ENCODE measurements at regions not wholly inside any gene's neighbourhood (a gene's known extent, or its start where the extent isn't known, plus 50 kb on each side); places are given as distances from the start of the nearest gene placed in this dataset.

GRCh38 chr18:46282646-46283045 is 178.5 kb downstream of the HAUS1 start:
- H3K4me3 ChIP-seq (ENCODE audit: low read depth, low read length): no peak overlapping the region
- no peak for TF ChIP-seq CTCF (IDR thresholded peaks at IDR 0.05; ENCODE audit: borderline replicate concordance, insufficient read depth, low read depth, low read length)

GRCh38 chr18:46283268-46283667 is 179.1 kb downstream of the HAUS1 start:
- no peak for TF ChIP-seq CTCF (IDR thresholded peaks at IDR 0.05; ENCODE audit: borderline replicate concordance, insufficient read depth, low read depth, low read length)
- no peak overlapping the region for H3K4me3 ChIP-seq (ENCODE audit: low read depth, low read length)

- no peak overlapping the region for H3K4me3 ChIP-seq (ENCODE audit: low read depth, low read length)
- no peak for TF ChIP-seq CTCF (IDR thresholded peaks at IDR 0.05; ENCODE audit: borderline replicate concordance, insufficient read depth, low read depth, low read length)
Observed at GRCh38 chr18:46283895-46284295, 179.7 kb downstream of the HAUS1 start.

GRCh38 chr18:46289463-46289862 is 185.3 kb downstream of the HAUS1 start:
- H3K4me3 ChIP-seq (ENCODE audit: low read depth, low read length): no peak overlapping the region
- TF ChIP-seq CTCF (IDR thresholded peaks at IDR 0.05; ENCODE audit: borderline replicate concordance, insufficient read depth, low read depth, low read length): no peak

- H3K4me3 ChIP-seq (ENCODE audit: low read depth, low read length): no peak overlapping the region
- TF ChIP-seq CTCF (IDR thresholded peaks at IDR 0.05; ENCODE audit: borderline replicate concordance, insufficient read depth, low read depth, low read length): no peak
Observed at GRCh38 chr18:46289931-46290330, 185.7 kb downstream of the HAUS1 start.

- TF ChIP-seq CTCF (IDR thresholded peaks at IDR 0.05; ENCODE audit: borderline replicate concordance, insufficient read depth, low read depth, low read length): no peak
- H3K4me3 ChIP-seq (ENCODE audit: low read depth, low read length): no peak overlapping the region
Observed at GRCh38 chr18:46290440-46291020, 186.3 kb downstream of the HAUS1 start.

- no peak overlapping the region for H3K4me3 ChIP-seq (ENCODE audit: low read depth, low read length)
- TF ChIP-seq CTCF (IDR thresholded peaks at IDR 0.05; ENCODE audit: borderline replicate concordance, insufficient read depth, low read depth, low read length): no peak
Observed at GRCh38 chr18:46291149-46291548, 187.0 kb downstream of the HAUS1 start.

Measured in GM12875 (cell line).